ENCODE measurements at regions not wholly inside any gene's neighbourhood (a gene's known extent, or its start where the extent isn't known, plus 50 kb on each side); places are given as distances from the start of the nearest gene placed in this dataset.

- no peak for DNase-seq (ENCODE audit: low read depth)
These were observed 2118.6 kb upstream of the C9orf72 start for GRCh38 chr9:29691758-29692407.

- DNase-seq (ENCODE audit: low read depth), result no peak
These were observed 2123.7 kb upstream of the C9orf72 start for GRCh38 chr9:29697011-29697410.

DNA sequence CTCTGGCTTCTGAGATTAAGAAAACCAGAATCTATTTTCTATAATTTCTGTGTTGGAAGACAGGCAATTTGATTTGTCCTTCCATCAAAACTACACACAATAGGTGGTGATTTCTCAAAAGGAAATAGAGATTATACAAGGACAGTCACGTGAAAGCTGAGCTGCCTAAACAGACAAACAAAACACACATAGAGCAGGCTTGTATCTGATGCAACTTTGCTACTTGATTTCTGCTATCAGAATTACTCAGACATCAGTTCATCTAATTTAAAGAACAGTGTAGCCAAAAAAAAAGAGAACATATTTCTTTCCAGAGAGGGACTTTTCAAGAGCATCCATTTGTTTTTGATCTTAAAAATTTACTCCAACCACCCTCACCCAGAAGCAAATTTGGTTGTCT, 2128.3 kb upstream of the C9orf72 start:
- no peak for DNase-seq (ENCODE audit: low read depth)

- DNase-seq (ENCODE audit: low read depth), result no peak
These were observed 2128.7 kb upstream of the C9orf72 start for GRCh38 chr9:29701971-29702370.

GRCh38 chr9:29714860-29715259, 2141.6 kb upstream of the C9orf72 start:
- DNase-seq (ENCODE audit: low read depth), result no peak

DNA sequence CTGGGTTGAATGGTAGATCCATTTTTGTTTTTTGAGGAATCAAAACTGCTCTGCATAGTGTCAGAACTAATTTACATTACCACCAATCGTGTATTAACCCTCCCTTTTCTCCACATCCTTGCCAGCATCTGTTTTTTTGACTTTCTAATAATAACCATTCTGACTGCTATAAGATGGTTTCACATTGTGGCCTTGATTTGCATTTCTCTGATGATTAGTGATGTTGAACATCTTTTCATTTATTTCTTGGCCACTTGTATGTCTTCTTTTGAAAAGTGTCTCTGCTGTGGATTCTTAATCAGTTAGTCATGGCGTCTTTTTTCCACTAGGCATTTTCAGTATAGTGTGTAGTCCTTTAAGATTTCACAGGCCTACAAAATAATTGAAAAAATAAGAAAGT, 2144.3 kb upstream of the C9orf72 start:
- DNase-seq (ENCODE audit: low read depth), result no peak

DNA sequence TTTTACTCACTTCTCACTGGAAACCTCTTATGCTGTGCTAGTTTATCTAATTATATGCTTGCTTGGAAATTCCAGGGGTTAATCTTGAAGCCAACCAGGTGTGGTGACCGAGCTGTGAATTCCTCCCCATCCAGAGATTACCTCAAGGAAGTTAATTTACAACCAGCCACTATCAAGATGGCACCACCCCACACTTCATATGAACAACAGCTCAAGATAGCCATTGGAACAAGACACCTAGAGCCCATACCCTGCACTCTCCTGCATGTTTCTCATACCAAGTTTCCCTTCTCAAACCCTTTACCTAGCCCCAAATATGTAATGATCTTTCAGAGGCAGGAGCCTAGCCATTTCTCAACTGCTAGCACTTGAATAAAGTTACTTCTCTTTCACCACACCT, 2156.9 kb upstream of the C9orf72 start:
- no peak for DNase-seq (ENCODE audit: low read depth)

GRCh38 chr9:29740518-29740917, 2167.2 kb upstream of the C9orf72 start:
- DNase-seq (ENCODE audit: low read depth), result no peak

- no peak for DNase-seq (ENCODE audit: low read depth)
These were observed 2167.9 kb upstream of the C9orf72 start for GRCh38 chr9:29741169-29741568.

DNA sequence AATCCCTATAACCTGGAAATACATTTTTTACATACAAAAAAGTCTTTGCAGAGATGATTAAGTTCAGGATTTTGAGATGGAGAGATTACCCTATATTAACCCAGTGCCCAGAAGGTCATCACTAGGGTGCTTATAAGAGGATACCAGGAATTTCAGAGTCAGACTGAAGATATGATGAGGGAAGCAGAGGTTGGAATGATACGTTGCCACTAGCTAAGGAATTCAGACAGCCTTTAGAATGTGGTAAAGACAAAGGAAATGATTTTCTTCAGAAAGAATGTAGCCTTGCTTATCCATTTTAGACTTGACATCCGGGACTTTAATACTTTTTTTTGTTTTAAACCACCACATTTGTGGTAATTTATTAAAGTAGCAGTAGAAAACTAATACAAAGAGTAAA, 2176.8 kb upstream of the C9orf72 start:
- DNase-seq (ENCODE audit: low read depth), result no peak

GRCh38 chr9:29751226-29751625, 2177.9 kb upstream of the C9orf72 start:
- DNase-seq (ENCODE audit: low read depth), result no peak

GRCh38 chr9:29753638-29754037, 2180.4 kb upstream of the C9orf72 start:
- DNase-seq (ENCODE audit: low read depth), result no peak

DNA sequence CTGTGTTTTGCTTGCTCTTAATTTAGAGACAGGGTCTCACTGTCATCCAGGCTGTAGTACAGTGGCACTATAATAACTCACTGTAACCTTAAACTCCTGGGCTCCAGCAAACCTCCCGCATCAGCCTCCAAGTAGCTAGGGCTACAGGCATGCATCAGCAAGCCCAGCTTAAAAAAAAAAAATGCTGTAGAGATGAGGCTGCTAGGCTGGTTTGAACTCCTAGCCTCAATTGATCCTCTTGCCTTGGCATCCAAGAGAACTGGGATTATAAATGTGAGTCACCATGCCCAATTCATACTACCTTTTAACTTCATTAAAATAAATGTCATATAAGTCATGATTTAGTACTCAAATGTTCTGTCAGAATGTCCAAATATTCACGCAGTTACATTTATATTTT, 2195.7 kb upstream of the C9orf72 start:
- DNase-seq (ENCODE audit: low read depth), result no peak

GRCh38 chr9:29773676-29774075, 2200.4 kb upstream of the C9orf72 start:
- no peak for DNase-seq (ENCODE audit: low read depth)

- no peak for DNase-seq (ENCODE audit: low read depth)
These were observed 2202.2 kb upstream of the C9orf72 start for GRCh38 chr9:29775491-29775890.

DNA sequence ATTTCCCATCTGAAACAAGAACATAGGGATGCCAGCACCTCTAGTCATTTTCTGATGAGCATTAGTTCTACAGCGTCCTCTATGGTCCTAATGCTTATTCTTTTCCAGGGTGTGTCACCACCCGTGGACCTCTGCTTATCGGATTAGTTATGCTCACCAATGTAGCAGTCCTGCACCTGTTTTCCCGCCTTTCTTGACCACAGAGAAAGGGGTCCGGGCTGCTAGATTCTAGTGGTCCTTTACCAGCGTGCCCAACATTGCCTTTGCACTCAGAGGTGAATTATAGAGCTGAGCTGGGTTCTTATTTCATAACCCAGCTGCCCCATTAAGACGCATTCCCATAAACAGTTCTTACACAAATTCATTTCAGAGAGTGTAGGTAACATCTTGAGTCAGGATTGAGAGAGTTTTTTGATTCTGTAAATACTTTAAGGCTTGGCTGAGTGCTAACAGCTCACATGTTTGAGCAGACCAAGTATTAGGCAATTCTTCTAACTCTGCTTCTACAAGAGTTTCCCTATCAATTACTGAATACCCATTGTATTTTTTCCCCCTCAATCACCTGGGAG, 2205.1 kb upstream of the C9orf72 start:
- no peak for DNase-seq (ENCODE audit: low read depth)

- DNase-seq (ENCODE audit: low read depth), result no peak
These were observed 2220.7 kb upstream of the C9orf72 start for GRCh38 chr9:29793970-29794369.

DNA sequence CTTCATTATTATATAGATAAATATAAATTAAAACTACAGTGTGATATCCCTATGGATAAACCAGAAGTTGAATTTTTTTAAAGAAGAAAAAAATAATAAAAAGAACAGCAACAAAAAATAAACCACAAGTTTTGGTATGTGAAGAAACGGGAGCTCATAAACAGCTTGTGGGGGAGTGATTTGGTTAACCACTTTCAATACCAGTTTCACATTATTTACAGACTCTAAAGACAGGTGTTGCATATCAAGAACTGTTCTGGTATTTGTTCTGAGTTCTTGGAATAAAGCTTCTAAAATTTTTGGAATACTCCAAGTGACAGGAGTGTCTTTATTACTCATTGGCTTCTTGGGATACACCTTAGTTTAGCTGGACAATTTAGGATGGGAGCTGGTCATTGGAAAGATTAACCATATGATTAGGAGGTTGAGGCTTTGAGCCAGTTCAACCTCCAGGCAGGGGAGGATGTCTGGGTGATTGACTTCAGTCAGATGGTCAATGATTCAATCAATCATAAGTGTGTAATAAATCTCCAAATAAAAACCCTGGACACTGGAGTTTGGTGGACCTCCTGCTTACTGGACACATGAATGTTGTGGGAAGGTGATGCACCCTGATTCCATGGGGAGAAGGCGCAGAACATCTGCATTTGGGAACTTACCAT, 2223.1 kb upstream of the C9orf72 start:
- no peak for DNase-seq (ENCODE audit: low read depth)

DNA sequence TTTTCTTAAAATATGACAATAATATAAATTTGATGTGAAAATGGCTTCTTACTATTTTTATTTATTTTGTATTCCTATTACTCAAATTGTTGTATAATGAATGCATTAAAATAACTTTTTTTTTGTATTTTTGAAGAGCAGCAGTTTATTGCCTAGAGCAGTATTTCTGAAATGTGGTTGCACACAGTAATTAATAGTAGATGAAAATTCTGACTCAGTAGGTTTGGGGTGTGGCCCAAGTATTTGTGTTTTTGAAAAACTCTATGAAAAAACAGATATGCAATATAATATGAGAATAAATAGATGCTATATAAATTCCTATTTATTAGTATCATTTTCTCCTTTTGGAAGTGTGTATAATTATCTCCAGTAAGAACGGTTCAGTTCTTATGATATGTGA, 2225.3 kb upstream of the C9orf72 start:
- no peak for DNase-seq (ENCODE audit: low read depth)

GRCh38 chr9:29799227-29799626, 2225.9 kb upstream of the C9orf72 start:
- no peak for DNase-seq (ENCODE audit: low read depth)

DNA sequence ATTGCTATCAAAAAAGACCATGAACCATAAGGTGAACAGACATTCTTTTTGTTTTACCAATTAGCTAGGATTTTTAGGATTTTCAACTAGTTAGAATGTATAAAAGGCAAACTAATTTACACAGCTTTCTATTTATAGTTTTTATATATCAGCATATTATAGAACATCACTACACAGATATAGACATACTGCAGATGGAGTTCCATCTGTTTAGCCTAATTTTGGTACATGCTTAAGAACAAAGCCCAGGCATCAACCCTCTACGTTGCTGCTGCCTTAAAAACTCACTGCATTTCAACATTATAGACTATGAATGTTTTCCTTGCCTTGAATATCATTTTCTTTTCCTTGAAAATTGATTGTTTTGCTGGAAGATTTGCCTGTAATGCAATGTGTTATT, 2227.5 kb upstream of the C9orf72 start:
- no peak for DNase-seq (ENCODE audit: low read depth)

GRCh38 chr9:29802454-29802853, 2229.2 kb upstream of the C9orf72 start:
- DNase-seq (ENCODE audit: low read depth), result no peak

GRCh38 chr9:29806937-29807618, 2233.8 kb upstream of the C9orf72 start:
- DNase-seq (ENCODE audit: low read depth), result no peak

Data from Daoy (cell line).